ENCODE measurements at regions not wholly inside any gene's neighbourhood (a gene's known extent, or its start where the extent isn't known, plus 50 kb on each side); places are given as distances from the start of the nearest gene placed in this dataset.
"Not testable (repeated sequence)": the region's sequence is repeated elsewhere in the genome, so short reads cannot be mapped to it uniquely, and the experiment has no call there.

- TF ChIP-seq CTCF, POLR2A, POLR2AphosphoS5, EP300 (IDR thresholded peaks at IDR 0.05): not testable (repeated sequence)
These were observed 62.0 kb downstream of the ART5 start for GRCh38 chr11:3579600-3580459.

Measured in upper lobe of left lung (tissue), 4 donors.